KOPT-K1 (cell line): ENCODE measurements at regions not wholly inside any gene's neighbourhood (a gene's known extent, or its start where the extent isn't known, plus 50 kb on each side); places are given as distances from the start of the nearest gene placed in this dataset.

Experiments
- H3K27ac ChIP-seq: fragments of 200-600 bp; sonication (generic); 2 replicates; pipeline ENCODE4 v1.5.1; 2016; ENCODE audit warnings: antibody characterized with exemption, mild to moderate bottlenecking, low read depth, low read length; ENCODE audit not compliant: poor library complexity, severe bottlenecking
- H3K36me3 ChIP-seq: fragments of 200-600 bp; sonication (generic); 2 replicates; pipeline ENCODE4 v1.5.1; 2017; ENCODE audit warnings: antibody characterized with exemption, mild to moderate bottlenecking, low read length, moderate library complexity; ENCODE audit not compliant: insufficient read depth
- H3K9me3 ChIP-seq: fragments of 200-600 bp; sonication (generic); 2 replicates; pipeline ENCODE4 v1.5.1; 2017; ENCODE audit warnings: antibody characterized with exemption, low read length, mild to moderate bottlenecking; ENCODE audit not compliant: insufficient read depth, poor library complexity, severe bottlenecking

GRCh38 chr18:37668971-37669747, 103.6 kb upstream of the CELF4 start:
- Histone ChIP-seq H3K36me3 (no peaks in the 10 kb centered on the region), H3K27ac (no peak overlapping the region), H3K9me3 (no peaks in the 10 kb centered on the region)

- Histone ChIP-seq H3K27ac (no peak overlapping the region), H3K36me3 (no peaks in the 10 kb centered on the region), H3K9me3 (no peaks in the 10 kb centered on the region)
Measured at GRCh38 chr18:37667836-37668235, 102.2 kb upstream of the CELF4 start.

GRCh38 chr18:37666991-37667390, 101.4 kb upstream of the CELF4 start:
- H3K27ac ChIP-seq: no peak overlapping the region
- H3K36me3 ChIP-seq: no peaks in the 10 kb centered on the region
- no peaks in the 10 kb centered on the region for H3K9me3 ChIP-seq

GRCh38 chr18:37666451-37666850, 100.9 kb upstream of the CELF4 start:
- no peaks in the 10 kb centered on the region for H3K36me3 ChIP-seq
- H3K9me3 ChIP-seq: no peaks in the 10 kb centered on the region
- no peak overlapping the region for H3K27ac ChIP-seq

GRCh38 chr18:37665346-37665745, 99.7 kb upstream of the CELF4 start:
- Histone ChIP-seq H3K27ac (no peak overlapping the region), H3K36me3 (no peaks in the 10 kb centered on the region), H3K9me3 (no peaks in the 10 kb centered on the region)

GRCh38 chr18:37663446-37663845, 97.8 kb upstream of the CELF4 start:
- H3K9me3 ChIP-seq: no peaks in the 10 kb centered on the region
- no peak overlapping the region for H3K27ac ChIP-seq
- no peaks in the 10 kb centered on the region for H3K36me3 ChIP-seq

- Histone ChIP-seq H3K27ac (no peak overlapping the region), H3K9me3 (no peaks in the 10 kb centered on the region), H3K36me3 (no peaks in the 10 kb centered on the region)
Measured at GRCh38 chr18:37662546-37663339, 97.1 kb upstream of the CELF4 start.

- no peaks in the 10 kb centered on the region for H3K9me3 ChIP-seq
- H3K36me3 ChIP-seq: no peaks in the 10 kb centered on the region
- H3K27ac ChIP-seq: no peak overlapping the region
Measured at GRCh38 chr18:37662099-37662498, 96.5 kb upstream of the CELF4 start.

GRCh38 chr18:37661478-37661877, 95.9 kb upstream of the CELF4 start:
- no peaks in the 10 kb centered on the region for H3K36me3 ChIP-seq
- no peaks in the 10 kb centered on the region for H3K9me3 ChIP-seq
- no peak overlapping the region for H3K27ac ChIP-seq

GRCh38 chr18:37661061-37661460, 95.5 kb upstream of the CELF4 start:
- H3K27ac ChIP-seq: no peak overlapping the region
- no peaks in the 10 kb centered on the region for H3K9me3 ChIP-seq
- no peaks in the 10 kb centered on the region for H3K36me3 ChIP-seq

GRCh38 chr18:37660658-37661057, 95.1 kb upstream of the CELF4 start:
- Histone ChIP-seq H3K9me3 (no peaks in the 10 kb centered on the region), H3K36me3 (no peaks in the 10 kb centered on the region), H3K27ac (no peak overlapping the region)

GRCh38 chr18:37659906-37660305, 94.3 kb upstream of the CELF4 start:
- Histone ChIP-seq H3K27ac (no peak overlapping the region), H3K36me3 (no peaks in the 10 kb centered on the region), H3K9me3 (no peaks in the 10 kb centered on the region)

- Histone ChIP-seq H3K27ac (no peak overlapping the region), H3K36me3 (no peaks in the 10 kb centered on the region), H3K9me3 (no peaks in the 10 kb centered on the region)
Measured at GRCh38 chr18:37658894-37659293, 93.3 kb upstream of the CELF4 start.

GRCh38 chr18:37657493-37657892, 91.9 kb upstream of the CELF4 start:
- H3K36me3 ChIP-seq: no peaks in the 10 kb centered on the region
- no peak overlapping the region for H3K27ac ChIP-seq
- no peaks in the 10 kb centered on the region for H3K9me3 ChIP-seq

- no peaks in the 10 kb centered on the region for H3K9me3 ChIP-seq
- no peak overlapping the region for H3K27ac ChIP-seq
- H3K36me3 ChIP-seq: no peaks in the 10 kb centered on the region
Measured at GRCh38 chr18:37654731-37655369, 89.3 kb upstream of the CELF4 start.
